Sigmoid colon (tissue), 4 donors: ENCODE measurements at regions not wholly inside any gene's neighbourhood (a gene's known extent, or its start where the extent isn't known, plus 50 kb on each side); places are given as distances from the start of the nearest gene placed in this dataset.

Experiments
- POLR2AphosphoS5 ChIP-seq, 4 donors: sonication (generic); formaldehyde crosslinking; IDR thresholded peaks; one replicate each; pipeline ENCODE4 v1.6.1; 2017; ENCODE audit warnings: antibody characterized with exemption in 4 of 4
- TF ChIP-seq, protein P1 (sequence below), 4 experiments: fragments of 450-650 bp in 3 of 4; fragments of 200-600 bp in 1 of 4; IDR thresholded peaks; one replicate each; pipeline ENCODE4 v1.5.1; 2016 to 2019; ENCODE audit warnings: antibody characterized with exemption in 4 of 4, mild to moderate bottlenecking in 3 of 4, moderate library complexity in 2 of 4

DNA sequence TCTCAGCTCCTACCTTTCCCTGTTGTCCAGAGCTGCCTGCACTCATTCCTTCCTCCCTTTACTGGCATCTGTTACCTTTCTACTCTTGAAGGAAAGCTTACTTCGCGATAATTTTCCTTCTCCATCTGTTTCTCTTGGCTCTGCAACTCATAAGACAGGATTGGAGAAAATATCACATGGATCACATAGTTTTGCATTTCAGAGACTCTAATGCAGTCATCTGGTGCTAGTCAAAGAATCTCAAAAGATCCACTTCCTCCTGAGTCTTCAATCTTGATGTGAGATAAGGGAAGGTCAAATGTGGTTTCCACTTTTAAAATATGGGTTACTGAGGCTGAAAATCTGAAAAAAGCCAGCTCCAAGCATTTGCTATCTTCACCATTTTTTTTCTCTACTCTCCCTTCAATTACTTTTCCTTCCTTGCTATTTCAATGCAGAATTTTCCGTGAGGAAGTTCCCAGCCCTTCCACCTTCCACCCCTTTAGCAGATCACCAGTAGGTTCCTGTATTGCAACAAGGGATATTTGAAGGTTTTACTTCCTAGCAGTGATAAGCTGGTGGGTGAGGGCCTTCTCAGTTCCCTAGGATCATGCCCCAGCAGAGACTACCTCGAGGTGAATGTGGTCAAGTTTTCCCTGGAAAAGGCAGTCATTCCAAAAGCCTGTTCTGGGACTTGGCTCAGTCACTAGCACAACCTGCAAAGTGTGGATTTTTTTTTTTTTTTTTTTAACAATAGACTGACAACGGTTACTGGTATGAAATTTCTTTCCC lies 62.8 kb upstream of the LRRC1 start:
- TF ChIP-seq, protein P1, sequence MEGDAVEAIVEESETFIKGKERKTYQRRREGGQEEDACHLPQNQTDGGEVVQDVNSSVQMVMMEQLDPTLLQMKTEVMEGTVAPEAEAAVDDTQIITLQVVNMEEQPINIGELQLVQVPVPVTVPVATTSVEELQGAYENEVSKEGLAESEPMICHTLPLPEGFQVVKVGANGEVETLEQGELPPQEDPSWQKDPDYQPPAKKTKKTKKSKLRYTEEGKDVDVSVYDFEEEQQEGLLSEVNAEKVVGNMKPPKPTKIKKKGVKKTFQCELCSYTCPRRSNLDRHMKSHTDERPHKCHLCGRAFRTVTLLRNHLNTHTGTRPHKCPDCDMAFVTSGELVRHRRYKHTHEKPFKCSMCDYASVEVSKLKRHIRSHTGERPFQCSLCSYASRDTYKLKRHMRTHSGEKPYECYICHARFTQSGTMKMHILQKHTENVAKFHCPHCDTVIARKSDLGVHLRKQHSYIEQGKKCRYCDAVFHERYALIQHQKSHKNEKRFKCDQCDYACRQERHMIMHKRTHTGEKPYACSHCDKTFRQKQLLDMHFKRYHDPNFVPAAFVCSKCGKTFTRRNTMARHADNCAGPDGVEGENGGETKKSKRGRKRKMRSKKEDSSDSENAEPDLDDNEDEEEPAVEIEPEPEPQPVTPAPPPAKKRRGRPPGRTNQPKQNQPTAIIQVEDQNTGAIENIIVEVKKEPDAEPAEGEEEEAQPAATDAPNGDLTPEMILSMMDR (IDR thresholded peaks at IDR 0.05) = no peak
- no peak for TF ChIP-seq POLR2AphosphoS5 (IDR thresholded peaks at IDR 0.05)
